ENCODE measurements at regions not wholly inside any gene's neighbourhood (a gene's known extent, or its start where the extent isn't known, plus 50 kb on each side); places are given as distances from the start of the nearest gene placed in this dataset.

DNA sequence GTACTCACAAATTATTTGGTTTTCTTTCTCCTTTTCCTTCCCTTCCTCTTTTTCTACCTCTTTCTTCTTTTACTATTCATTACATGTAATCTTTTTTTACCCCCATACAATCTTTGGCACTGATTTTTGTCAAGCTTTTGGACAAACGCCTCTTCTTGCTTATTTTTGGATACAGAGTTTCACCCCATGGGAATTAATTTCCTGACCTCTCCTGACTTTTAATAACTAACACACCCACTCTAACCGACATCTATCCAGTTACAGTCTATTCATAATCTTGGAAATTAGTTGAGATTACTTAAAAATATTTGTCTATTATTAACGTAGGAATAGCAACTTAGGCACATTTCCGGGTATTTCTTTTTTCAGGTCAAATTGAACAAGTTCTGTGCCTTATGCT is 101.2 kb downstream of the HDGFL1 start:
- no peak for DNase-seq

DNA sequence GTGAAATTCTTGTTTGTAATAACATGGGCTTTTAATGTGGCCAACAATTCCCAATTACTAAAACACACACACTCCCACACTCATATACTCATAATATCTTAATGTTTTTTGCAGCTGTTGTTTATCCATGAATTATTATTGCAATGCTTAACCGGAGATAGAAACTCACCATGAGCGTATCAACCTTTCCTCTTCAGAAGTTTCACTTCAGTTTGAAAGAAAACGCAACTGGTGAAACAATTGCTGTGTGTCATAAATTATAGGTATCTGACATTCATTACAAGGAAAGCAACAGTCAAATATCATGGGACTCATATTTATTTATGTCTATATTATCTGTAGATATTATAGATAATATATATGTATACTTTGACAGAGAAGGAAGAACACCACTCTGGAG is 104.1 kb downstream of the HDGFL1 start:
- no peak for DNase-seq

GRCh38 chr6:22680950-22681349 is 111.6 kb downstream of the HDGFL1 start:
- DNase-seq = no peak

DNA sequence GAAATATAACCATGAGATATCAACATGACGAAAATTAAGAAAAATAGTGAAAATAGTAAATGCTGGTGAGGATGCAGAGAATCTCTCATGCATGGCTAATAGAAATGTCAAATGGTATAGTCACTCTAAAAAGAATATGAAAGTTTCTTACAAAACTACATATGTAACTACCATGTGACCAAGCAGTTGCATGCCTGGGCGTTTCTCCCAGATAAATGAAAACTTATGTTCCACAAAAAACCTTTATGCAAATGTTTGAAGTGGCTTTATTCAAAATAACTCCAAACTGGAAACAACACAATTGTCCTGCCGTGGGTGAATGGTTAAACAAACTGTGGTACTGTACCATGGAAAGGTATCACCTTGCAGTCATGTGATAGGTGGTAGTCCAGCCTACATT is 112.4 kb downstream of the HDGFL1 start:
- DNase-seq = no peak

DNA sequence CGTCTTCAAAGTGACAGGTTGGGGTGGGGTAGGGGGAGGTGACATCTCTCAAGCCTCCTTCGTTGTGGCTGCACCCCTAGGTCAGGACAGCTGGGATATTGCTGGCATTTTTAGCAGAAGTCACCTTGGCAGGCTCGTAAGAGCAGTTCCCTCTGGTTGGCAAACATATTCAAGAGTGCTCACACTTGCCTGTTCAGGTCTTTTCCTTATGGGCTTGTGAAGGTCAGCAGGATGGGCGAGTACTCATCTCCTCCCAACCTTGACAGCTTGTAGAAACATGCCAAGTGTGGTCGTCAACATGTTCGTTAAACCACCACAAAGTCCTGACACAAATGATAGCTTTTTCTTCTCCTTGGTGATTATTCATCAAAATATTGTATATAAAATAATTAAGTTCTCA is 113.6 kb downstream of the HDGFL1 start:
- DNase-seq = no peak

DNA sequence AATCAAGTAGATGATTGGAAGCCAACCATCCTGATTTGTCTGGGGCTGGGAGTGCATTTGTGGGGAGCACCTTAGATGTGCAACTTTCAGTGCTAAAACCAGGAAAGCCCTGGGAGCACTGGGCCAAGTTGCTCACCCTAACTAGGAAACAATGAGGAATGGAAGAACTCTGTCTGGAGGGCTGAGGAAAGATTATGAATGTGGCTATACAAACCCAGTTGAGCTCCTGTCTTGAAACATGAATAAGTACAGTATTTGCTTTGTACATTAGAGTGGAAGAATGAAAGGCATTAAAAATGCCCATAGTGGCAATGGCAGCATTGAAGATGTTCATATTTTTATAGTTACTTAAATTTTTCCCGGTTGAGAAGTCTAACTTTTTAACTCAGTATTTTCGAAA is 121.1 kb downstream of the HDGFL1 start:
- DNase-seq = no peak

GRCh38 chr6:22694092-22694724 is 124.8 kb downstream of the HDGFL1 start:
- no peak for DNase-seq

GRCh38 chr6:22696481-22696880 is 127.1 kb downstream of the HDGFL1 start:
- no peak for DNase-seq

GRCh38 chr6:22697306-22697705 is 127.9 kb downstream of the HDGFL1 start:
- no peak for DNase-seq

- DNase-seq = no peak
These were observed 129.8 kb downstream of the HDGFL1 start for GRCh38 chr6:22699151-22699550.

GRCh38 chr6:22706651-22707050 is 137.3 kb downstream of the HDGFL1 start:
- no peak for DNase-seq

DNA sequence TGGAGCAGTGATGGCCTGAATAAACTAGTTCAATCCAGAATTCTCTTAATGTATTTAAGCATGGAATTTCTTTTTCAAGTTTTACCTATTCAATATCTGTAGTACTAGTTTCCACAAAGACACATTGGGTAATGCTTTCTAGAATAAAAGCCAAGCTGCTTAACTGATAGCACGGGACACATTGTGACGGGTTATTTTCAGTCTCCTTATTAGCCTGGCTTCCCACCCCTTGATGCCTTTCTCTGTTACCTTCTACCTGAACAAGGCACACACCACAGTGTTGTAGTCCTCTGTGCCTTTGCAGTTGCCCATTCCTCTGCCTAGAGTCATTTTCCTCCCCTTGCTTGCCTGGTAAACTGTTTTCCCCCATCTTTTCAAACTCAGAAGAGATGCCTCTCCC is 139.1 kb downstream of the HDGFL1 start:
- DNase-seq = no peak

- no peak for DNase-seq
These were observed 140.4 kb downstream of the HDGFL1 start for GRCh38 chr6:22709803-22710202.

DNA sequence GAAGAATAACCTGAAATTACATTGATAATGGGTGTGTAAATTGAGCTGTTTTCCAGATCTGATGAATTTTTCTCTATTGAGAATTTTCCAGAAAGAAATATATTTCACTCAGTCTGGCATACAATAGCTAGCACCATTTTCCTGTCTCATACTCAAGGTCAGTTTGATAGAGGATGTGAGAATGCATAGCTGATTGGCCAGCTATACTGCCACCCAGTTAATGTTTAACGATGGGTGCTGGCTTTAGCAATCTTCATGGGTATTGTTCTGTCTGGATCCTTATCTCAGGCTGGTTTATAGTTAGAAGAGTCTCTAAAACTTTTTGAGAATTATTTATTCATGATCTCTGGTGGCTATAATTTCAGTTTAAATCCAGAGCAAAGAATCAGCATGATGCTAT is 147.4 kb downstream of the HDGFL1 start:
- DNase-seq = no peak

DNA sequence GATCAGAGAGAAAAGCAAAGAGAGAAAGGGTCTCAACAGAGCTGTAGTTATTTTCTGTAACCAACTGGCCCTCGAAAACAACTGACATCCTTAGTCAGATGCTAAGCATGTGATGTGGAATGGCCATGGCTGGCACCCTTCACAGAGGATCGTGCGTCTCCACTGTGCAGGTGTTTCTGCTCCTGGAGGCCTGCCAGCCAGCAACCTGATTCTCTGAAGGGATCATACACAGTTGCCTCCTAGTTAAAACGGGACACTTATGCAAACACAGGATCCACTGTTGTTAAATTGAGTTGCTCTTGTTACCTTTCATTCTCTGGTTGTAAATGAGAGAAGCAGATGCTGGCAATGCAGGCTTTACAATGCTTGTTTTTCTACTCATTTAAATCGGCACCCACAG is 148.5 kb downstream of the HDGFL1 start:
- peak; percentile 91 for DNase-seq

GRCh38 chr6:22722913-22723312 is 153.5 kb downstream of the HDGFL1 start:
- no peak for DNase-seq

DNA sequence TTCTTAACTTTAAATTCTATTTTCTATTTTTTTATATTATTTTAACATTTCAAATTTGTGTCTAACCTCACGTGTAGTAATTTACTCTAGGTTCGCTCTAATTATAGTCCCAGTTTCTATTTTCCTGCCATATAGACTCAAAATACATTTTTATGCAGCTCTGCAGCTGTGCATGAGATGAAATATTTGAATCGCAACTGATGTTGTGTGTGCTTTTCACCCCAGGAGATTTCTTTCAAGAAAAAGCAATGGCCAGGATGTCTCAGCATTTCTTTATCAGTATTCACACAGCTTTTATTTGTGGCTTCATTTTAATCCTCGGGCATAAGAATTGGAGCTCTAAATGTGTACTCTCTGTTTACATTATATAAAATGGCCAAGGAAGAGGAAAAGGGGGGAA is 157.6 kb downstream of the HDGFL1 start:
- no peak for DNase-seq

DNA sequence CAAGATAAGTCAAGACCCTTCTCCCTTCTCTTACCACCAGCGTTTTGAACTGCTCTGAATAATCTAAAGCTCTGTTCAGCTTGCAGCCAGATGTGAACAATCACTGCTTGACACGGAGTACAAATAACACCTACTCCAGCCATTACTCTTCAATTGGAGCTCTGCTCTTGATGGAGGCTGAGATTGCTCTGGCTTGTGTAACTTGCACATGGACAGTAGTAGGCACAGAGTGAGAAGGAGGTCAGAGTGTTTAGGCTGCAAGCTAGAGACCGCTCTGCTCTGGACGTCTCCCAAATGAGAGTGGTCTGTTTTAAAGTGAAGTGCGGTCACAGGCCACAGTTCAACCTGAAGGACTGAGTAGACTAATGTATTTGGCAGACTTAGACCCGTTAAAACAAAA is 158.3 kb downstream of the HDGFL1 start:
- DNase-seq = no peak

- DNase-seq = no peak
These were observed 163.0 kb downstream of the HDGFL1 start for GRCh38 chr6:22732176-22732970.

- no peak for DNase-seq
These were observed 167.4 kb downstream of the HDGFL1 start for GRCh38 chr6:22736740-22737139.

- peak; percentile 24 for DNase-seq
These were observed 168.0 kb downstream of the HDGFL1 start for GRCh38 chr6:22737331-22737730.

DNA sequence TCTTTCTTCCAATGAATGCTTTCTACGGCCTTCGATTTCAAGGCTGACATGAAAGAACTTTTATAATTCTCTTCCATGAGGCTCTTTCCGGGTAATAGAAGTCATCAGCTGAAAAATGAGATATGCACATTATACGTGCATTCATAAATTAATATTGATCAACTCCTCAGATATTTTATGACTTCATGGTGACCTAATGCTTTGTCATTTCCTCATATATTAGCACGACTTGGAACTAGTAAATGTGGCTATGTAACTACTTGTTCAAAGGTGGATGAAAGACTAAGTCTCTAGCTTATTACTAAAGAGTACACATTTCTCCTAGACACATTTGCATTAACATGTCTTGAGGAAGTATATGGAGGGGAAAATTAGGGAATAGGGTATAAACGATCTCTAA is 168.8 kb downstream of the HDGFL1 start:
- no peak for DNase-seq

GRCh38 chr6:22747571-22747970 is 178.2 kb downstream of the HDGFL1 start:
- no peak for DNase-seq

DNA sequence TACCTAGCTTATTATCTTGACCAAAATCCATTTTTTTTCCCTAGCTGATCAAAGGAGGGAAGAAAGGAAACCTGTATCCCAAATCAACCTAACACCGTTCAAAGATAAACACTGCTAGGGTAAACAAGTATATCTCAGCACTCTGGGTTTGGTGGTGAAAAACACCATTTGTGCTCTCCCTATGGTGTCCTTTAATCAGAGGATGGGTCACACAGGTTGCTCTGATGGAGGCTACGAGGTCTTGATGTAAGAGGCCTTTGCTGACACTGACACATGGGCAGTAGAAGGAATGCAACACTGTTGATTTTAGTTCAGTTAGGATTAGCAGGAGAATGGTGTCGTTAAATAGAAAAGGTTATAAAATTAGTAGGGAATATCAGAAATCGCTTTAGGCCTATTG is 179.3 kb downstream of the HDGFL1 start:
- DNase-seq = no peak

DNA sequence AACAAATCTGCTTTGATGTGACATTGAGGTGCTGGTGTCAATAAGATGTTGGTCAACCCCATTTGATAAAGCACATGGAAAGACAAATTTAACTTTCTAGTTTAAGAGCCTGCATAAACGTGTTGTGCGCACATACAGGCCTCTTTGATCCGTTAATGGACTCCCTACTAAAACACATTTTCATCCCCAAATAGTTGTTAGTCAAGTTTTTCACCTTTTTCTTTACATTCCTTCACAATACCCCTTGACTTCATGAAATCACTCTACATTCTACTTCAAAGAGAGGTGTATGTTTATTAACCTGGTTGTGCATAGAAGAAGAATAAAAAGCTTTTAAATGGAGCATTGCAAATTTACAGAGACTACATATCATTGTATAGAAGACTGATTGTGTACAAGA is 180.3 kb downstream of the HDGFL1 start:
- DNase-seq = no peak

Data from COR-L47 (cell line).